ENCODE measurements at regions not wholly inside any gene's neighbourhood (a gene's known extent, or its start where the extent isn't known, plus 50 kb on each side); places are given as distances from the start of the nearest gene placed in this dataset.

DNA sequence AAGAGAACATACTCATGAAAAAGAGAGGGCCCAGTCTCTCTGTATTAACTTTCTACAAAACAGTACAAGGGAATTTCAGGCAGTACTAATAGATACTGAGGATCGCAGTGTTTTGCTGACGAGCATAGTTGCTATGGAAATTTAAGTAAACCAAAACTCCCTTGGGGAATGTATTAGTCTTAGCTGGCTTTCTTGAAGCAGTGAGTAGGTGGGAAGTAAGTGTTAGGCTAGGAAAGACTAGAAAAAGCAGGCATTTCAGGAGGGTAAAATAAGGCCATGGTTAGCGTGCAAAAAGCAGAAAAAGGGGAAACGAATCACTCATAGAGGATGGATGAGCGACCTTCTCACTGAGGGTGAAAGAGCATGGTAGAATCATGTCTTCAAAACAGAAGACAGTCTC is 84.3 kb upstream of the ACTBL2 start:
- TF ChIP-seq, protein P1, sequence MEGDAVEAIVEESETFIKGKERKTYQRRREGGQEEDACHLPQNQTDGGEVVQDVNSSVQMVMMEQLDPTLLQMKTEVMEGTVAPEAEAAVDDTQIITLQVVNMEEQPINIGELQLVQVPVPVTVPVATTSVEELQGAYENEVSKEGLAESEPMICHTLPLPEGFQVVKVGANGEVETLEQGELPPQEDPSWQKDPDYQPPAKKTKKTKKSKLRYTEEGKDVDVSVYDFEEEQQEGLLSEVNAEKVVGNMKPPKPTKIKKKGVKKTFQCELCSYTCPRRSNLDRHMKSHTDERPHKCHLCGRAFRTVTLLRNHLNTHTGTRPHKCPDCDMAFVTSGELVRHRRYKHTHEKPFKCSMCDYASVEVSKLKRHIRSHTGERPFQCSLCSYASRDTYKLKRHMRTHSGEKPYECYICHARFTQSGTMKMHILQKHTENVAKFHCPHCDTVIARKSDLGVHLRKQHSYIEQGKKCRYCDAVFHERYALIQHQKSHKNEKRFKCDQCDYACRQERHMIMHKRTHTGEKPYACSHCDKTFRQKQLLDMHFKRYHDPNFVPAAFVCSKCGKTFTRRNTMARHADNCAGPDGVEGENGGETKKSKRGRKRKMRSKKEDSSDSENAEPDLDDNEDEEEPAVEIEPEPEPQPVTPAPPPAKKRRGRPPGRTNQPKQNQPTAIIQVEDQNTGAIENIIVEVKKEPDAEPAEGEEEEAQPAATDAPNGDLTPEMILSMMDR (IDR thresholded peaks at IDR 0.05) = no peak
- no peak for TF ChIP-seq POLR2A (IDR thresholded peaks at IDR 0.05)

All from lower leg skin (tissue), 3 donors.